Neural progenitor cell (in vitro differentiated cells): ENCODE measurements at regions not wholly inside any gene's neighbourhood (a gene's known extent, or its start where the extent isn't known, plus 50 kb on each side); places are given as distances from the start of the nearest gene placed in this dataset. TPM values are rescaled to one million over a fixed set of nuclear protein-coding genes. Genes with fewer than 3 reads are reported as not detected.

Source experiments
- small RNA-seq: library from RNA; depleted of rRNA; stranded (forward); fragments of <200 nt; gene quantifications from one replicate; pipeline ENCODE3, GENCODE V24; 2015

Small RNA genes lying in the stretch of these regions (small RNA-seq; reads per million reads assigned to genes)
- not detected for gene RNU6-17P
